ENCODE measurements at regions not wholly inside any gene's neighbourhood (a gene's known extent, or its start where the extent isn't known, plus 50 kb on each side); places are given as distances from the start of the nearest gene placed in this dataset.

DNA sequence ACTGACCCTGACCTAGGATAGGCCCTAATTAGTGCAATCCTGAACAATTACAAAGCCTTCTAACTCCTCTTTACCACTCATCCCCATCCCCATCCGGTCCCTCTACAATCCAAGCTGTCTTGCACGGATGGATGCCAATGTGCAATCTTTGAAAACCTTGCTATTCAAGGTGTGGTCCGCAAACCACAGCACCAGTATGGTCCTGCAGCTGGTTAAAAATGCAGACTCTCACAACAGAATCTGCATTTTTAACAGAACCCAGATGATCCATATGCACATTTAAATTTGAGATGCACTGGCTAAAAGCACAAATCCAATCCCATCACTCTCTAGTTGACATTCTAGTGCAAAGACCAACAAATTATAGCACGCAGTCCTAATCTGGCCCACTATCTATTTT, 230.6 kb upstream of the KRR1 start:
- Histone ChIP-seq H4K91ac (ENCODE audit: insufficient read depth, low read depth, low read length) (no peak overlapping the region), H4K20me1 (ENCODE audit: insufficient read depth, low read length) (no peaks in the 10 kb centered on the region), H3K4me2 (ENCODE audit: low read depth, low read length) (no peak overlapping the region), H3K23ac (ENCODE audit: low read depth, low read length) (no peak overlapping the region), H3K14ac (replicated peaks; ENCODE audit: low read depth, low read length) (0 out of 2 replicates have a peak overlapping the region, but pooled peaks have one; percentile 26), H3K4ac (ENCODE audit: low read depth, low read length) (peak overlapping the region; percentile 43; the same call in 1 of the 2 replicates), H2BK20ac (ENCODE audit: low read depth, low read length) (no peak overlapping the region), H2AFZ (replicated peaks; ENCODE audit: low read length, poor library complexity) (no peak overlapping the region), H4K5ac (ENCODE audit: low read depth, low read length) (no peak overlapping the region), H2BK5ac (ENCODE audit: low read depth, low read length, poor library complexity, severe bottlenecking) (no peak overlapping the region), H3K36me3 (ENCODE audit: control insufficient read depth, insufficient read depth, low read length) (no peaks in the 10 kb centered on the region), H3K9me1 (ENCODE audit: insufficient read depth, low read length) (peaks cover 3% of the 10 kb centered on the region; the same call in 1 of the 2 replicates), H3K9ac (ENCODE audit: low read depth, low read length) (no peak overlapping the region), H3K27ac (ENCODE audit: insufficient read depth, low read length) (no peak overlapping the region), H3K4me1 (ENCODE audit: control insufficient read depth, insufficient read depth, low read length) (peaks cover 10% of the 10 kb centered on the region), H3K4me3 (ENCODE audit: insufficient read depth, low read depth, low read length) (no peak overlapping the region), H3K9me3 (ENCODE audit: control insufficient read depth, insufficient read depth, low read length) (no peaks in the 10 kb centered on the region), H2AK9ac (replicated peaks; ENCODE audit: low read depth, low read length, poor library complexity) (no peak overlapping the region), H3K79me1 (ENCODE audit: low read depth in 1 of 2, low read length in 2 of 2) (no peaks in the 10 kb centered on the region), H4K8ac (ENCODE audit: low read depth in 2 of 2, low read length in 2 of 2) (no peak overlapping the region), H2BK15ac (ENCODE audit: low read depth, low read length) (no peak overlapping the region), H3K27me3 (ENCODE audit: control insufficient read depth, insufficient read depth, low read length) (no peaks in the 10 kb centered on the region), H3K56ac (ENCODE audit: extremely low read depth, insufficient read depth, low read length) (no peak overlapping the region), H2AK5ac (ENCODE audit: low read depth, low read length) (peak overlapping the region; percentile 36; the same call in 1 of the 2 replicates), H2BK120ac (ENCODE audit: low read depth, low read length) (no peak overlapping the region), H3K18ac (ENCODE audit: low read depth, low read length) (no peak overlapping the region)
- in situ Hi-C loops (cut with MboI; ENCODE audit: low sequenced_read_pairs), result no loop called here
- ChIA-PET POLR2A (ENCODE audit: unreplicated experiment) (no interaction called here), CTCF (no interaction called here)
- intact Hi-C loops (cut with micrococcal nuclease), result no loop called here
- no peak for TF ChIP-seq MXI1 (IDR thresholded peaks at IDR 0.05; ENCODE audit: borderline replicate concordance, low read depth, low read length)
- TF ChIP-seq RCOR1 (IDR thresholded peaks at IDR 0.05; ENCODE audit: insufficient replicate concordance, low read length), result no peak
- TF ChIP-seq NFE2L2 (IDR thresholded peaks at IDR 0.05; ENCODE audit: low read depth, low read length), result no peak
- TF ChIP-seq, protein P1, sequence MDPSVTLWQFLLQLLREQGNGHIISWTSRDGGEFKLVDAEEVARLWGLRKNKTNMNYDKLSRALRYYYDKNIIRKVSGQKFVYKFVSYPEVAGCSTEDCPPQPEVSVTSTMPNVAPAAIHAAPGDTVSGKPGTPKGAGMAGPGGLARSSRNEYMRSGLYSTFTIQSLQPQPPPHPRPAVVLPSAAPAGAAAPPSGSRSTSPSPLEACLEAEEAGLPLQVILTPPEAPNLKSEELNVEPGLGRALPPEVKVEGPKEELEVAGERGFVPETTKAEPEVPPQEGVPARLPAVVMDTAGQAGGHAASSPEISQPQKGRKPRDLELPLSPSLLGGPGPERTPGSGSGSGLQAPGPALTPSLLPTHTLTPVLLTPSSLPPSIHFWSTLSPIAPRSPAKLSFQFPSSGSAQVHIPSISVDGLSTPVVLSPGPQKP (IDR thresholded peaks at IDR 0.05; ENCODE audit: borderline replicate concordance, low read depth, low read length), result no peak
- no peak for TF ChIP-seq CHD1 (IDR thresholded peaks at IDR 0.05; ENCODE audit: low read depth, low read length)
- TF ChIP-seq, protein P2, sequence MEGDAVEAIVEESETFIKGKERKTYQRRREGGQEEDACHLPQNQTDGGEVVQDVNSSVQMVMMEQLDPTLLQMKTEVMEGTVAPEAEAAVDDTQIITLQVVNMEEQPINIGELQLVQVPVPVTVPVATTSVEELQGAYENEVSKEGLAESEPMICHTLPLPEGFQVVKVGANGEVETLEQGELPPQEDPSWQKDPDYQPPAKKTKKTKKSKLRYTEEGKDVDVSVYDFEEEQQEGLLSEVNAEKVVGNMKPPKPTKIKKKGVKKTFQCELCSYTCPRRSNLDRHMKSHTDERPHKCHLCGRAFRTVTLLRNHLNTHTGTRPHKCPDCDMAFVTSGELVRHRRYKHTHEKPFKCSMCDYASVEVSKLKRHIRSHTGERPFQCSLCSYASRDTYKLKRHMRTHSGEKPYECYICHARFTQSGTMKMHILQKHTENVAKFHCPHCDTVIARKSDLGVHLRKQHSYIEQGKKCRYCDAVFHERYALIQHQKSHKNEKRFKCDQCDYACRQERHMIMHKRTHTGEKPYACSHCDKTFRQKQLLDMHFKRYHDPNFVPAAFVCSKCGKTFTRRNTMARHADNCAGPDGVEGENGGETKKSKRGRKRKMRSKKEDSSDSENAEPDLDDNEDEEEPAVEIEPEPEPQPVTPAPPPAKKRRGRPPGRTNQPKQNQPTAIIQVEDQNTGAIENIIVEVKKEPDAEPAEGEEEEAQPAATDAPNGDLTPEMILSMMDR (conservative IDR thresholded peaks at IDR 0.05; ENCODE audit: low read depth, low read length), result no peak
- TF ChIP-seq POLR2A (IDR thresholded peaks at IDR 0.05; ENCODE audit: low read depth, low read length), result no peak
- TF ChIP-seq SMC3 (IDR thresholded peaks at IDR 0.05; ENCODE audit: low read depth, low read length), result no peak
- no peak for TF ChIP-seq MAZ (IDR thresholded peaks at IDR 0.05; ENCODE audit: borderline replicate concordance, low read depth, low read length)
- no peak for DNase-seq
- dilution Hi-C loops (cut with HindIII; ENCODE audit: low sequenced_read_pairs, unreplicated experiment), result no loop called here
- BruUV-seq (replicated peaks), result no TSS peak
- WGBS, 2 experiments (ENCODE audit: extremely low coverage in 2 of 2, insufficient read length in 1 of 2), result 94% methylated on average over 3 of the region's 4 CpGs; no CpG with 5 or more reads in 1 of the 2 experiments
- ATAC-seq (ENCODE audit: low read depth), result no peak
